PC-9 (cell line): ENCODE measurements at regions not wholly inside any gene's neighbourhood (a gene's known extent, or its start where the extent isn't known, plus 50 kb on each side); places are given as distances from the start of the nearest gene placed in this dataset.

Source experiments
- EZH2 ChIP-seq: fragments of 200-600 bp; sonication (generic); IDR thresholded peaks from 2 replicates; pipeline ENCODE4 v1.8.0; 2017; ENCODE audit warnings: antibody characterized with exemption, low read depth
- TF ChIP-seq, protein P1 (sequence below): fragments of 200-600 bp; sonication (generic); conservative IDR thresholded peaks from 2 replicates; pipeline ENCODE4 v1.6.1; 2017; ENCODE audit warnings: mixed run types, antibody characterized with exemption, mild to moderate bottlenecking, moderate library complexity

DNA sequence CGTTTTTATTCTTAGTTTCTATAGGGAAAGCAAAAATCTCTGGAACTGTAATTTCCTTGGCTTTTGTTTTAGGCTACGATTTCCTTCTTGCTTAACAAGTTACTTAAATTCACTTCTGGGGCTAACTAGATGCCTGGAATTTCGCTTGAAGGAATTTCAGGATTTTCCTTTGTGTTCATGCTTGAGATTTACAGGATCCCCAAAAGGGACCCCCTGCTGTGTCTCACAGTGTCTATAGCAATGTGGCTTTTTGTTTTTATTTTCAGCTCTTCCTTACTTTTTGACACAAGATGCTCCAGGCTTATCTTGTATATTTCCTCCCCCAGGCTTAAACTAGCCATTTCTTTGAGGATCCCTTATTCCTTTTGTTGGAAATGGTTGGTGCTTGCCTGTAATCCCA, 95.5 kb upstream of the DPPA4 start:
- no peak for TF ChIP-seq EZH2
- TF ChIP-seq, protein P1, sequence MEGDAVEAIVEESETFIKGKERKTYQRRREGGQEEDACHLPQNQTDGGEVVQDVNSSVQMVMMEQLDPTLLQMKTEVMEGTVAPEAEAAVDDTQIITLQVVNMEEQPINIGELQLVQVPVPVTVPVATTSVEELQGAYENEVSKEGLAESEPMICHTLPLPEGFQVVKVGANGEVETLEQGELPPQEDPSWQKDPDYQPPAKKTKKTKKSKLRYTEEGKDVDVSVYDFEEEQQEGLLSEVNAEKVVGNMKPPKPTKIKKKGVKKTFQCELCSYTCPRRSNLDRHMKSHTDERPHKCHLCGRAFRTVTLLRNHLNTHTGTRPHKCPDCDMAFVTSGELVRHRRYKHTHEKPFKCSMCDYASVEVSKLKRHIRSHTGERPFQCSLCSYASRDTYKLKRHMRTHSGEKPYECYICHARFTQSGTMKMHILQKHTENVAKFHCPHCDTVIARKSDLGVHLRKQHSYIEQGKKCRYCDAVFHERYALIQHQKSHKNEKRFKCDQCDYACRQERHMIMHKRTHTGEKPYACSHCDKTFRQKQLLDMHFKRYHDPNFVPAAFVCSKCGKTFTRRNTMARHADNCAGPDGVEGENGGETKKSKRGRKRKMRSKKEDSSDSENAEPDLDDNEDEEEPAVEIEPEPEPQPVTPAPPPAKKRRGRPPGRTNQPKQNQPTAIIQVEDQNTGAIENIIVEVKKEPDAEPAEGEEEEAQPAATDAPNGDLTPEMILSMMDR: no peak
